ENCODE measurements at regions not wholly inside any gene's neighbourhood (a gene's known extent, or its start where the extent isn't known, plus 50 kb on each side); places are given as distances from the start of the nearest gene placed in this dataset.
"Not testable (repeated sequence)": the region's sequence is repeated elsewhere in the genome, so short reads cannot be mapped to it uniquely, and the experiment has no call there.

DNA sequence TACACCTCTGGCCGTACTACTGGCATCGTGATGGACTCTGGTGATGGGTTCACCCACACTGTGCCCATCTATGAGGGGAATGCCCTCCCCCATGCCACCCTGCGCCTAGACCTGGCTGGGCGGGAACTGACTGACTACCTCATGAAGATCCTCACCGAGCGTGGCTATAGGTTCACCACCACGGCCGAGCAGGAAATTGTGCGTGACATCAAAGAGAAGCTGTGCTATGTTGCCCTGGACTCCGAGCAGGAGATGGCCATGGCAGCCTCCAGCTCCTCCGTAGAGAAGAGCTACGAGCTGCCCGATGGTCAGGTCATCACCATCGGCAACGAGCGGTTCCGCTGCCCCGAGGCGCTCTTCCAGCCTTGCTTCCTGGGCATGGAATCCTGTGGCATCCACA, 98.9 kb downstream of the CCDC74A start:
- not testable (repeated sequence) for H3K4me3 ChIP-seq (ENCODE audit: low read depth, low read length)

GRCh38 chr2:131627777-131628176, 100.1 kb downstream of the CCDC74A start:
- not testable (repeated sequence) for H3K4me3 ChIP-seq (ENCODE audit: low read depth, low read length)

- not testable (repeated sequence) for H3K4me3 ChIP-seq (ENCODE audit: low read depth, low read length)
Observed at GRCh38 chr2:131631648-131632047, 104.0 kb downstream of the CCDC74A start.

DNA sequence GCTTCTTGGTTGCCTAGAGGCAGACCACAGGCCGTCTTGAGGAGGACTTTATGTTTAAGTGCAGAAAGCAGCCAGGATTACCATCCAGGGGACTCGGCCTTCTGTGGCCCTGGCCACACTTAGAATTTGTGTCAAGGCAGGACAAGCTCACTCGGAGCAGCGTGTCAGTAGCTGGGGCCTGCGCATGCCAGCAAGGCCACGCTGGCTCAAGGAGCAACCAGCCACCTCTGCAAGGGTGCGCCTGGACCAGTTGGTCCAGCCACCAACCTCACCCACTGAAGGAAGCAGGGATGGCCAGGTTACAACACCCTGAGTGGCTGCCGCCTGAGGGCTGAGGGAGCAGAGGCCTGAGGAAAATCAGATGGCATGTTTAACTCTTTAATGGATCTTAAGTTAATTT, 105.7 kb downstream of the CCDC74A start:
- H3K4me3 ChIP-seq (ENCODE audit: low read depth, low read length): not testable (repeated sequence)

DNA sequence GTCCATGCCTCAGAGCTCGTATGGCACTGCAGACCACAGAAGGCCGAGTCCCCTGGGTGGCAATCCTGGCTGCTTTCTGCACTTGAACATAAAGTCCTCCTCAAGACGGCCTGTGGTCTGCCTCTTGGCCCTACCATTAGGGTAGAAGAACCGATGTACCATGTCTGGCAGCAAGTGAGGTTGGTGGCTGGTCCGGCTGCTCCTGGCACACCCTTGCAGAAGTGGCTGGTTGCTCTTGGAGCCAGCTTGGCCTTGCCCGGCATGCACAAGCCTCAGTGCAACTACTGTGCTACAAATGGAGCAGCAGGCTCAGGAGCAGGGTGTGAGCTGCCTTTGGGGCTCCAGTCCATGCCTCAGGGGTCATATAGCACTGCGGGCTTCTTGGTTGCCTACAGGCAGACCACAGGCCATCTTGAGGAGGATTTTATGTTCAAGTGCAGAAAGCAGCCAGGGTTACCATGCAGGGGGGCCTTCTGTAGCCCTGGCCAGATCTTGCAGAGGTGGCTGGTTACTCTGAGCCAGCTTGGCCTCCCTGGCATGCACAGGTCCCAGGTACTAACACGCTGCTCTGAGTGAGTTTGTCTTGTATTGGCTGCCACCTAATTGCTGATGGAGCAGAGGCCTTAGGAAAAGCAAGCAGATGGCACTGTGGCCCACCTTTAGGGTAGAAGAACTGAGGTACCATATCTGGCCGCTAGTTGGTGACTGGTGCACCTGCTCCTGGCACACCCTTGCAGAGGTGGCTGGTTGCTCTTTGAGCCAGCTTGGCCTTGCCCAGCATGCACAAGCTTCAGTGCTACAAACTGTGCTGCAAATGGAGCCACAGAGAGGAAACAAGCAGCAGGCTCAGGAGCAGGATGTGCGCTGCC, 106.4 kb downstream of the CCDC74A start:
- TF ChIP-seq, protein P1, sequence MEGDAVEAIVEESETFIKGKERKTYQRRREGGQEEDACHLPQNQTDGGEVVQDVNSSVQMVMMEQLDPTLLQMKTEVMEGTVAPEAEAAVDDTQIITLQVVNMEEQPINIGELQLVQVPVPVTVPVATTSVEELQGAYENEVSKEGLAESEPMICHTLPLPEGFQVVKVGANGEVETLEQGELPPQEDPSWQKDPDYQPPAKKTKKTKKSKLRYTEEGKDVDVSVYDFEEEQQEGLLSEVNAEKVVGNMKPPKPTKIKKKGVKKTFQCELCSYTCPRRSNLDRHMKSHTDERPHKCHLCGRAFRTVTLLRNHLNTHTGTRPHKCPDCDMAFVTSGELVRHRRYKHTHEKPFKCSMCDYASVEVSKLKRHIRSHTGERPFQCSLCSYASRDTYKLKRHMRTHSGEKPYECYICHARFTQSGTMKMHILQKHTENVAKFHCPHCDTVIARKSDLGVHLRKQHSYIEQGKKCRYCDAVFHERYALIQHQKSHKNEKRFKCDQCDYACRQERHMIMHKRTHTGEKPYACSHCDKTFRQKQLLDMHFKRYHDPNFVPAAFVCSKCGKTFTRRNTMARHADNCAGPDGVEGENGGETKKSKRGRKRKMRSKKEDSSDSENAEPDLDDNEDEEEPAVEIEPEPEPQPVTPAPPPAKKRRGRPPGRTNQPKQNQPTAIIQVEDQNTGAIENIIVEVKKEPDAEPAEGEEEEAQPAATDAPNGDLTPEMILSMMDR (IDR thresholded peaks at IDR 0.05; ENCODE audit: borderline replicate concordance, insufficient read depth, low read depth, low read length): peak; percentile 42
- H3K4me3 ChIP-seq (ENCODE audit: low read depth, low read length): not testable (repeated sequence)

- H3K4me3 ChIP-seq (ENCODE audit: low read depth, low read length): no peak overlapping the region
- TF ChIP-seq, protein P1 (IDR thresholded peaks at IDR 0.05; ENCODE audit: borderline replicate concordance, insufficient read depth, low read depth, low read length): no peak
Observed at GRCh38 chr2:131635611-131636010, 107.9 kb downstream of the CCDC74A start.

DNA sequence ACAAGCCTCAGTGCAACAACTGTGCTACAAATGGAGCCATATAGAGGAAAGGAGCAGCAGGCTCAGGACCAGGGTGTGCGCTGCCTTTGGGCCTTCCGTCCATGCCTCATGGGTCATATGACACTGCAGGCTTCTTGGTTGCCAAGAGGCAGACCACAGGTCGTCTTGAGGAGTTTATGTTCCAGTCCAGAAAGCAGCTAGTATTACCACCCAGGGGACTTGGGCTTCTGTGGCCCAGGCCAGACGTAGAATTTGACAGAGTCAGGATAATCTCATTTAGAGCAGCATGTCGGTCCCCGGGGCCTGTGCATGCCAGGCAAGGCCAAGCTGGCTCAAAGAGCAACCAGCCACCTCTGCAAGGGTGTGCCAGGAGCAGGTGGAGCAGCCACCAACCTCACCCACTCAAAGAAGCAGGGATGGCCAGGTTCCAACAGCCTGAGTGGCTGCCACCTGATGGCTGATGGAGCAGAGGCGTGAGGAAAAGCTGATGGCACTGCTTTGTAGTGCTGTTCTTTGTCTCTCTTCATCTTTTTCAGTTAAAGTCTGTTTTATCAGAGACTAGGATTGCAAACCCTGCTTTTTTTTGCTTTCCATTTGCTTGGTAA, 109.1 kb downstream of the CCDC74A start:
- H3K4me3 ChIP-seq (ENCODE audit: low read depth, low read length): not testable (repeated sequence)

DNA sequence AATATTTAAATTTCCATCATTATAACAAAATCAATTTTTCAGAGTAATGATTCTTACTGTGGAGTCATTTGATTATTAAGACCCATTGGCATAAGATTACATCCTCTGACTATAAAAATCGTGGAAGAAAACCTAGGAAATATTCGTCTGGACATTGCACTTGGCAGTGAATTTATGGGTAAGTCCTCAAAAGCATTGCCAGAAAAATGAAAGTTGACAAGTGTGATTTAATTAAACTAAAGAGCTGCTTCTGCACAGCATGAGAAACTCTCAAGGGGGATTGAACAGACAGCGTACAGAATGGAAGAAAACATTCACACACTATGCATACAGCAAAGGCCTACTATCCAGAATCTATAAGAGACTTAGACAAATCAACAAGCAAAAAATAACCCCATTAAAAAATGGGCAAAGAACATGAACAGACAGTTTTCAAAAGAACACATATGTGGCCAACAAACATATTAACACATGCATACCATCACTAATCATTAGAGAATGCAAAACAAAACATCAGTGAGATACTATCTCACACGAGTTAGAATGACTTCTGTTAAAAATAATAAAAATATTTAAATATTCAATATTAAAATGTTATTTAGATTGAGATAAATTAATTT, 111.4 kb downstream of the CCDC74A start:
- H3K4me3 ChIP-seq (ENCODE audit: low read depth, low read length): not testable (repeated sequence)

GRCh38 chr2:131641414-131642206, 113.9 kb downstream of the CCDC74A start:
- H3K4me3 ChIP-seq (ENCODE audit: low read depth, low read length): no peak overlapping the region
- TF ChIP-seq, protein P1 (IDR thresholded peaks at IDR 0.05; ENCODE audit: borderline replicate concordance, insufficient read depth, low read depth, low read length): no peak

DNA sequence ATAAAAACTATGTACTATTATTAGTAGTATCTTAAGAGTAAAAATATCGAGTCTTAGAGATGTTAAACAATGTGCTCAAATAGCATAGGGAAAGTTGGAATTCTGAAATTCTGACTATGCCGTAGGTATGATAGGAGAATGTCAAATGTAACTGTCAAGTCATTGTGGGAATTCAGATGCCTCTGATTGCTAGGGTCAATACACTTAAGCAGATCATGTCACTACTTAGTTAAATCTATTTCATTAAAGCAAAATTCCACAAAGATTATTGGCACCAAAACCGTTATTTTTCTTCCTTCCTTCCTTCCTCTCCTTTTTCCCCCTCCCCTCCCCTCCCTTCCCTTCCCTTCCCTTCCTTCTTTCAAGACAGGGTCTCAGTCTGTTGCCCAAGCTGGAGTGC, 115.5 kb downstream of the CCDC74A start:
- H3K4me3 ChIP-seq (ENCODE audit: low read depth, low read length): not testable (repeated sequence)
